GM23248 (cell line): ENCODE measurements at regions not wholly inside any gene's neighbourhood (a gene's known extent, or its start where the extent isn't known, plus 50 kb on each side); places are given as distances from the start of the nearest gene placed in this dataset.

ENCODE experiments used
- DNase-seq: peaks from one replicate; pipeline ENCODE4 v3.0.0-alpha.2; 2015
- H2AFZ ChIP-seq: fragments of 200-600 bp; sonication (generic); 2 replicates; pipeline ENCODE4 v1.6.1; 2016; ENCODE audit warnings: antibody characterized with exemption
- H3F3A ChIP-seq: fragments of 200-600 bp; sonication (generic); 2 replicates; pipeline ENCODE4 v1.6.1; 2016; ENCODE audit warnings: mild to moderate bottlenecking, antibody characterized with exemption, mixed run types; ENCODE audit not compliant: insufficient read depth
- H3K27ac ChIP-seq: fragments of 200-600 bp; sonication (generic); 2 replicates; pipeline ENCODE4 v1.5.1; 2016; ENCODE audit warnings: mild to moderate bottlenecking
- H3K27me3 ChIP-seq: fragments of 200-600 bp; sonication (generic); replicated peaks from 2 replicates; pipeline ENCODE4 v1.6.1; 2016; ENCODE audit warnings: mild to moderate bottlenecking; ENCODE audit not compliant: insufficient read depth
- H3K36me3 ChIP-seq: fragments of 200-600 bp; sonication (generic); 2 replicates; pipeline ENCODE4 v1.6.1; 2016; ENCODE audit warnings: low read depth, mild to moderate bottlenecking
- H3K4me1 ChIP-seq: fragments of 200-600 bp; sonication (generic); 2 replicates; pipeline ENCODE4 v1.6.1; 2016; ENCODE audit warnings: mild to moderate bottlenecking; ENCODE audit not compliant: insufficient read depth
- H3K4me2 ChIP-seq: fragments of 200-600 bp; sonication (generic); one replicate; pipeline ENCODE4 v1.6.1; 2016; ENCODE audit warnings: mild to moderate bottlenecking; ENCODE audit not compliant: unreplicated experiment
- H3K4me3 ChIP-seq: fragments of 200-600 bp; sonication (generic); 2 replicates; pipeline ENCODE4 v1.5.1; 2016; ENCODE audit warnings: mild to moderate bottlenecking
- H3K79me2 ChIP-seq: fragments of 200-600 bp; sonication (generic); 2 replicates; pipeline ENCODE4 v1.6.1; 2016; ENCODE audit warnings: mild to moderate bottlenecking; ENCODE audit not compliant: insufficient read depth
- H3K9ac ChIP-seq: fragments of 200-600 bp; sonication (generic); 2 replicates; pipeline ENCODE4 v1.6.1; 2016; ENCODE audit warnings: mild to moderate bottlenecking
- H3K9me2 ChIP-seq: fragments of 200-600 bp; sonication (generic); 2 replicates; pipeline ENCODE4 v1.6.1; 2016; ENCODE audit warnings: mixed run types, mild to moderate bottlenecking, moderate library complexity; ENCODE audit not compliant: insufficient read depth
- H3K9me3 ChIP-seq: fragments of 200-600 bp; sonication (generic); one replicate; pipeline ENCODE4 v1.6.1; 2017; ENCODE audit warnings: low read depth
- H4K20me1 ChIP-seq: fragments of 200-600 bp; sonication (generic); 2 replicates; pipeline ENCODE4 v1.6.0; 2016; ENCODE audit not compliant: insufficient read depth
- EZH2 ChIP-seq: fragments of 200-600 bp; sonication (generic); IDR thresholded peaks from 2 replicates; pipeline ENCODE4 v1.6.1; 2018; ENCODE audit warnings: antibody characterized with exemption, mild to moderate bottlenecking; ENCODE audit not compliant: insufficient read depth, poor library complexity, severe bottlenecking
- EZH2phosphoT487 ChIP-seq: fragments of 200-600 bp; sonication (generic); IDR thresholded peaks from 2 replicates; pipeline ENCODE4 v1.6.1; 2018; ENCODE audit warnings: antibody characterized with exemption, moderate library complexity, mild to moderate bottlenecking, low read depth; ENCODE audit not compliant: insufficient read depth
- WGBS, 2 experiments: methylation state at CpG; one replicate each; pipeline ENCODE4 v1.1.6; 2015 to 2017; ENCODE audit warnings: low lambda C conversion rate in 2 of 2, low coverage in 1 of 2; ENCODE audit errors: missing lambda C conversion rate in 2 of 2; 5-methylcytosine and 5-hydroxymethylcytosine counted together
- in situ Hi-C: fragments of 300-500 bp; cut with MboI; formaldehyde crosslinking; loops from 2 replicates; pipeline ENCODE4 v1.15.0; 2020

DNA sequence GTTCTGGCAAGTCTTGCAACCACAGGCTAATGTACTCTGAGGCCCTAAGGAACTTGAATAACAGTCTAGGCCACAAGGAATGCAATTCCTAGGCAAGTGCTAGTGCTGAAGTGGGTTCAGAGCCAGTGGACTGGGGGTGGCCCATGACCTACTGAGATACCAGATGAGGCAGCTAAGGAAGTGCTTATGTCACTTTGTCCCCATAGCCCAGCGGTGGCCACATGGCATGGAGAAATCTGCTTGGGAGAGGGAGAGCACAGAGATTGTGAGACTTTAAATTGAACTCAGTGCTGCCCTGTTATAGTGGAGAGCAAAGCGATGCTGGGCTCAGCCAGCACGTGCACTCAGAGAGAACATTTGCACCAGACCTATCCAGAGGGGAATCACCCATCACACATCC lies 629.5 kb downstream of the JRKL start:
- in situ Hi-C loops, result no loop called here
- H3K27me3 ChIP-seq, result no peaks in the 10 kb centered on the region
- TF ChIP-seq EZH2phosphoT487 (no peak), EZH2 (no peak)
- no peaks in the 10 kb centered on the region for H3K4me1 ChIP-seq
- no peaks in the 10 kb centered on the region for H4K20me1 ChIP-seq
- H3K4me2 ChIP-seq, result no peak overlapping the region
- H3K4me3 ChIP-seq, result no peak overlapping the region
- H3K9me2 ChIP-seq, result no peaks in the 10 kb centered on the region
- no peaks in the 10 kb centered on the region for H3K36me3 ChIP-seq
- DNase-seq, result no peak
- peaks cover 4% of the 10 kb centered on the region for H3K9me3 ChIP-seq
- H3K27ac ChIP-seq, result no peak overlapping the region
- no peaks in the 10 kb centered on the region for H3F3A ChIP-seq
- no peak overlapping the region for H2AFZ ChIP-seq
- no peaks in the 10 kb centered on the region for H3K79me2 ChIP-seq
- 31 to 35% methylated on average over 3 of the region's 3 CpGs for WGBS, 2 experiments
- no peak overlapping the region for H3K9ac ChIP-seq

DNA sequence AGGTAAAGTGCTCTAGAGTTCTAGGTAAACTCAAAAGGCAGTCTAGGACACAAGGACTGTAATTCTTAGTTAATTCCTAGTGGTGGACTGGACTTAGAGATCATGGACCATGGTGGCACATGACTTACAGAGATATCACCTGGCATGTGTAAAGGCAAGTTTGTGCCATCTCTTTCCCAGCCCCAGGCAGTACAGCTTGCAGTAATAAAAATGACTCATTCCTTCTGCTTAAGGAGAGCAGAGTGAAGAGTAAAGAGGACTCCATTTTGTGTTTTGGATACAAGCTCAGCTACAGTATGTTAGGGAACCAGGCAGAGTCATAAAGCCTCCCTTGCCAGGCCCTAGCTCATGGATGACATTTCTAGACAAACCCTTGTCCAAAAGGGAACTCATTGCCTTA lies 629.9 kb downstream of the JRKL start:
- no peak overlapping the region for H3K4me2 ChIP-seq
- H3K9ac ChIP-seq, result no peak overlapping the region
- H4K20me1 ChIP-seq, result no peaks in the 10 kb centered on the region
- no peak for TF ChIP-seq EZH2
- no peak for TF ChIP-seq EZH2phosphoT487
- peaks cover 4% of the 10 kb centered on the region for H3K9me3 ChIP-seq
- in situ Hi-C loops, result no loop called here
- no peak overlapping the region for H3K4me3 ChIP-seq
- H3K27me3 ChIP-seq, result no peaks in the 10 kb centered on the region
- H3K36me3 ChIP-seq, result no peaks in the 10 kb centered on the region
- H3K4me1 ChIP-seq, result no peaks in the 10 kb centered on the region
- no peak overlapping the region for H2AFZ ChIP-seq
- no peaks in the 10 kb centered on the region for H3K9me2 ChIP-seq
- DNase-seq, result no peak
- H3K27ac ChIP-seq, result no peak overlapping the region
- no peaks in the 10 kb centered on the region for H3F3A ChIP-seq
- no peaks in the 10 kb centered on the region for H3K79me2 ChIP-seq

DNA sequence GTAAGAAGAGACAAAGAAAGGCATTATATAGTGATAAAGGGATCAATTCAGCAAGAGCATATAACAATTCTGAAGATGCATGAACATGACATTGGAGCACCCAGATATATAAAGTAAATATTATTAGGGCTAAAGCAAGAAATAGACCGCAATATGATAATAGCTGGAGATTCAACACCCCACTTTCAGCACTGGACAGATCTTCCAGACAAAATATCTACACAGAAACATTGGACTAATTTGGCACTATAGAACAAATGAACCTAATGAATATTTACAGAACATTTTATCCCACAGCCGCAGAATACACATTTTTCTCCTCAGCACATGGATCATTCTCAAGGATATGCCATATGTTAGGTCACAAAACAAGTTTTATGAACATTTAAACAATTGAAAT lies 633.1 kb downstream of the JRKL start:
- Histone ChIP-seq H3K27me3 (no peaks in the 10 kb centered on the region), H3K4me1 (no peaks in the 10 kb centered on the region), H3K9ac (no peak overlapping the region), H3K9me3 (peaks cover 4% of the 10 kb centered on the region), H3K79me2 (no peaks in the 10 kb centered on the region), H3K9me2 (no peaks in the 10 kb centered on the region), H3K36me3 (no peaks in the 10 kb centered on the region), H4K20me1 (no peaks in the 10 kb centered on the region), H2AFZ (no peak overlapping the region), H3K27ac (no peak overlapping the region), H3K4me2 (no peak overlapping the region), H3K4me3 (no peak overlapping the region), H3F3A (no peaks in the 10 kb centered on the region)
- TF ChIP-seq EZH2phosphoT487 (no peak), EZH2 (no peak)
- WGBS, 2 experiments, result 6 to 9% methylated on average over 2 of the region's 2 CpGs
- no peak for DNase-seq
- in situ Hi-C loops, result no loop called here

DNA sequence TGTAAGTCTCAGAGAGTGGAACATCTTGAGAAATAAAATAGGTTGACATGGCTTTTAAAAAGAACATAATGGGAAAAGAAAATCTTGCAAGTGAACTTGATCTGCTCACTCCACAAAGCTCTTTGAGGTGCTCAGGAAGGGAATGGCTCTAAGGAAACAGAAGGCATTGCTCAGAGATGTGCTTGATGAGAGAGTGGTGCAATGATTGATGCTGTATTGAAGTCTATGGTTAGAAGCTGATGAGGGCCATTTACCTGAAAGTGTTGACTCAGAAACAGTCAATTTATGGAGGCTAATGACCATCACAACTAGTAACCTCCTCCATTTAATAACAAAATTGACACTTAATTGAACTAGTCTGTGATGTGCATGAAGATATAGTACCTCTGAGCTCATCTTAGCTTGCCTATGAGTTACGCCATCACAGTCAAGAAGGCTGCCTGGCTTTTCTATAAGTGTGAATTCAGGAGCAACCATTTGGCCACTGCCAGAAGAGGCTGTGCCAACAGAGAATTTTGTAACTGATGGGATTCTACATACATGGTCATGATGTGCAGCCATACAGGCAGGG lies 639.1 kb downstream of the JRKL start:
- Histone ChIP-seq H4K20me1 (no peaks in the 10 kb centered on the region), H3K79me2 (no peaks in the 10 kb centered on the region), H3K4me2 (no peak overlapping the region), H3K9me2 (no peaks in the 10 kb centered on the region), H3K9ac (no peak overlapping the region), H3K4me1 (no peaks in the 10 kb centered on the region), H3K9me3 (peaks cover 1% of the 10 kb centered on the region), H3K36me3 (no peaks in the 10 kb centered on the region), H3K27me3 (no peaks in the 10 kb centered on the region), H3F3A (no peaks in the 10 kb centered on the region), H3K4me3 (no peak overlapping the region), H3K27ac (no peak overlapping the region), H2AFZ (no peak overlapping the region)
- WGBS, 2 experiments, result 5 to 18% methylated on average over 1 of the region's 1 CpG
- TF ChIP-seq EZH2, result no peak
- TF ChIP-seq EZH2phosphoT487, result no peak
- in situ Hi-C loops, result no loop called here
- DNase-seq, result no peak

DNA sequence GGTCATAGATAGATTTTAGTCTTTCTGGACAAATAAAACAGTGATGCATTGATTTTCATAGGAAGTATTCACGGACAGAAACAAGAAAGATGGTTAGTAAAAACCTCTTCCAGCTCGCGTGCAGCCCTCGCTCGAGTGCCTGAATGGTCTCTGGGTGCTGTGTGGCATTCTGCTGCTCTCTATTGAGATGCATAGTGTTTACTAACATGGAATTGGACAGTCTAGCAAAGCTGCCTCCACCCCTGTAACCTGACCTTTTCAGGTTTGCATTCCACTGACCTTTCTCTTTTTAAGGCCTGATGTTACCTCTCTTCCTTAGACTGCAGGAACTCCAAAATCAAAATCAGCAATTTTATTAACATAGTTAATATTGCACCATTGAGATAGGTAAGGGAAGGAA lies 643.4 kb downstream of the JRKL start:
- H3K36me3 ChIP-seq, result no peaks in the 10 kb centered on the region
- no peaks in the 10 kb centered on the region for H3K4me1 ChIP-seq
- no peaks in the 10 kb centered on the region for H3K9me2 ChIP-seq
- H3K27me3 ChIP-seq, result no peaks in the 10 kb centered on the region
- H3K9ac ChIP-seq, result no peak overlapping the region
- no peak for TF ChIP-seq EZH2
- TF ChIP-seq EZH2phosphoT487, result no peak
- WGBS, 2 experiments, result 20 to 30% methylated on average over 5 of the region's 5 CpGs
- no peak for DNase-seq
- H3K4me2 ChIP-seq, result no peak overlapping the region
- no peaks in the 10 kb centered on the region for H3K9me3 ChIP-seq
- no peaks in the 10 kb centered on the region for H4K20me1 ChIP-seq
- in situ Hi-C loops, result no loop called here
- no peak overlapping the region for H3K27ac ChIP-seq
- H3K79me2 ChIP-seq, result no peaks in the 10 kb centered on the region
- no peak overlapping the region for H2AFZ ChIP-seq
- H3F3A ChIP-seq, result no peaks in the 10 kb centered on the region
- no peak overlapping the region for H3K4me3 ChIP-seq
